ENCODE measurements at regions not wholly inside any gene's neighbourhood (a gene's known extent, or its start where the extent isn't known, plus 50 kb on each side); places are given as distances from the start of the nearest gene placed in this dataset.
"Not testable (repeated sequence)": the region's sequence is repeated elsewhere in the genome, so short reads cannot be mapped to it uniquely, and the experiment has no call there.

GRCh38 chr4:67412153-67412712, 133.1 kb downstream of the CENPC start:
- not testable (repeated sequence) for FAIRE-seq

GRCh38 chr4:67403342-67403741, 142.0 kb downstream of the CENPC start:
- no peak for FAIRE-seq

GRCh38 chr4:67401902-67402301, 143.4 kb downstream of the CENPC start:
- no peak for FAIRE-seq

GRCh38 chr4:67397931-67398330, 147.4 kb downstream of the CENPC start:
- no peak for FAIRE-seq

- FAIRE-seq: no peak
These were observed 148.3 kb downstream of the CENPC start for GRCh38 chr4:67397031-67397430.

GRCh38 chr4:67396008-67396407, 149.3 kb downstream of the CENPC start:
- FAIRE-seq: no peak

GRCh38 chr4:67394879-67395278, 150.4 kb downstream of the CENPC start:
- no peak for FAIRE-seq

GRCh38 chr4:67393699-67394281, 151.5 kb downstream of the CENPC start:
- peak; percentile 95 for FAIRE-seq

- no peak for FAIRE-seq
These were observed 152.3 kb downstream of the CENPC start for GRCh38 chr4:67393007-67393406.

- FAIRE-seq: not testable (repeated sequence)
These were observed 163.9 kb downstream of the CENPC start for GRCh38 chr4:67381406-67381804.

- FAIRE-seq: not testable (repeated sequence)
These were observed 164.4 kb downstream of the CENPC start for GRCh38 chr4:67380702-67381405.

- no peak for FAIRE-seq
These were observed 165.1 kb downstream of the CENPC start for GRCh38 chr4:67380154-67380553.

GRCh38 chr4:67375291-67375690, 170.0 kb downstream of the CENPC start:
- no peak for FAIRE-seq

- FAIRE-seq: no peak
These were observed 173.7 kb downstream of the CENPC start for GRCh38 chr4:67371615-67372014.

GRCh38 chr4:67366311-67366861, 178.9 kb downstream of the CENPC start:
- FAIRE-seq: no peak

GRCh38 chr4:67365661-67366245, 179.6 kb downstream of the CENPC start:
- FAIRE-seq: no peak

- FAIRE-seq: no peak
These were observed 189.5 kb downstream of the CENPC start for GRCh38 chr4:67355806-67356205.

- FAIRE-seq: no peak
These were observed 198.6 kb downstream of the CENPC start for GRCh38 chr4:67346654-67347053.

- FAIRE-seq: no peak
These were observed 200.5 kb downstream of the CENPC start for GRCh38 chr4:67344594-67345380.

- FAIRE-seq: no peak
These were observed 202.1 kb downstream of the CENPC start for GRCh38 chr4:67343199-67343598.

GRCh38 chr4:67342291-67342690, 203.0 kb downstream of the CENPC start:
- FAIRE-seq: no peak

GRCh38 chr4:67333664-67334063, 211.6 kb downstream of the CENPC start:
- no peak for FAIRE-seq

- no peak for FAIRE-seq
These were observed 212.7 kb downstream of the CENPC start for GRCh38 chr4:67332627-67333026.
